OCI-LY7 (cell line): ENCODE measurements at regions not wholly inside any gene's neighbourhood (a gene's known extent, or its start where the extent isn't known, plus 50 kb on each side); places are given as distances from the start of the nearest gene placed in this dataset.

ENCODE experiments used
- EZH2phosphoT487 ChIP-seq: fragments of 200-600 bp; sonication (generic); IDR thresholded peaks from 2 replicates; pipeline ENCODE4 v1.6.1; 2018; ENCODE audit warnings: low read depth, borderline replicate concordance, mild to moderate bottlenecking, mixed run types, antibody characterized with exemption, low read length, moderate library complexity, mixed read lengths
- TF ChIP-seq, protein P1 (sequence below): fragments of 200-600 bp; sonication (generic); conservative IDR thresholded peaks from 2 replicates; pipeline ENCODE4 v1.5.1; 2014; ENCODE audit warnings: mild to moderate bottlenecking, antibody characterized with exemption, low read length, moderate library complexity, mixed read lengths

GRCh38 chr6:54515713-54516112 lies 207.5 kb downstream of the TINAG start:
- TF ChIP-seq, protein P1, sequence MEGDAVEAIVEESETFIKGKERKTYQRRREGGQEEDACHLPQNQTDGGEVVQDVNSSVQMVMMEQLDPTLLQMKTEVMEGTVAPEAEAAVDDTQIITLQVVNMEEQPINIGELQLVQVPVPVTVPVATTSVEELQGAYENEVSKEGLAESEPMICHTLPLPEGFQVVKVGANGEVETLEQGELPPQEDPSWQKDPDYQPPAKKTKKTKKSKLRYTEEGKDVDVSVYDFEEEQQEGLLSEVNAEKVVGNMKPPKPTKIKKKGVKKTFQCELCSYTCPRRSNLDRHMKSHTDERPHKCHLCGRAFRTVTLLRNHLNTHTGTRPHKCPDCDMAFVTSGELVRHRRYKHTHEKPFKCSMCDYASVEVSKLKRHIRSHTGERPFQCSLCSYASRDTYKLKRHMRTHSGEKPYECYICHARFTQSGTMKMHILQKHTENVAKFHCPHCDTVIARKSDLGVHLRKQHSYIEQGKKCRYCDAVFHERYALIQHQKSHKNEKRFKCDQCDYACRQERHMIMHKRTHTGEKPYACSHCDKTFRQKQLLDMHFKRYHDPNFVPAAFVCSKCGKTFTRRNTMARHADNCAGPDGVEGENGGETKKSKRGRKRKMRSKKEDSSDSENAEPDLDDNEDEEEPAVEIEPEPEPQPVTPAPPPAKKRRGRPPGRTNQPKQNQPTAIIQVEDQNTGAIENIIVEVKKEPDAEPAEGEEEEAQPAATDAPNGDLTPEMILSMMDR: no peak
- no peak for TF ChIP-seq EZH2phosphoT487
